GM06990 (cell line): ENCODE measurements at regions not wholly inside any gene's neighbourhood (a gene's known extent, or its start where the extent isn't known, plus 50 kb on each side); places are given as distances from the start of the nearest gene placed in this dataset.

Experiments
- DNase-seq: peaks from one replicate; pipeline ENCODE4 v3.0.0-alpha.2; 2011; ENCODE audit not compliant: insufficient read length; ENCODE audit errors: extremely low read depth
- H3K27me3 ChIP-seq: replicated peaks from 2 replicates; pipeline ENCODE4 v1.6.0; 2011; ENCODE audit warnings: low read length; ENCODE audit not compliant: control insufficient read depth, insufficient read depth
- H3K36me3 ChIP-seq: 2 replicates; pipeline ENCODE4 v1.5.1; 2011; ENCODE audit warnings: low read length; ENCODE audit not compliant: control insufficient read depth, insufficient read depth
- H3K4me3 ChIP-seq: replicated peaks from 2 replicates; pipeline ENCODE4 v1.5.1; 2011; ENCODE audit warnings: low read depth, mild to moderate bottlenecking, control low read depth, low read length
- CTCF ChIP-seq: IDR thresholded peaks from 2 replicates; pipeline ENCODE4 v1.5.1; 2011; ENCODE audit warnings: low read length, control low read depth, mild to moderate bottlenecking, inconsistent platforms; ENCODE audit not compliant: insufficient read depth, poor library complexity, severe bottlenecking

- no peaks in the 10 kb centered on the region for H3K36me3 ChIP-seq
- H3K27me3 ChIP-seq: no peaks in the 10 kb centered on the region
- no peak for DNase-seq
- no peak for TF ChIP-seq CTCF
- no peak overlapping the region for H3K4me3 ChIP-seq
These were observed 54.0 kb upstream of the DLG1 start for GRCh38 chr3:197352382-197352781.

- DNase-seq: no peak
- no peaks in the 10 kb centered on the region for H3K36me3 ChIP-seq
- H3K4me3 ChIP-seq: no peak overlapping the region
- no peak for TF ChIP-seq CTCF
- H3K27me3 ChIP-seq: no peaks in the 10 kb centered on the region
These were observed 52.0 kb upstream of the DLG1 start for GRCh38 chr3:197350446-197350845.

- Histone ChIP-seq H3K27me3 (no peaks in the 10 kb centered on the region), H3K36me3 (no peaks in the 10 kb centered on the region), H3K4me3 (no peak overlapping the region)
- no peak for TF ChIP-seq CTCF
- no peak for DNase-seq
These were observed 51.0 kb upstream of the DLG1 start for GRCh38 chr3:197349368-197349767.
